Endothelial cell of umbilical vein (primary cell): ENCODE measurements at regions not wholly inside any gene's neighbourhood (a gene's known extent, or its start where the extent isn't known, plus 50 kb on each side); places are given as distances from the start of the nearest gene placed in this dataset.

Experiments used
- BruUV-seq: library from RNA; stranded (reverse); fragments of 400-500 nt; replicated peaks from 2 replicates; lab custom pipeline; 2021; lab: Mats Ljungman, UMichigan
- CTCF ChIA-PET: fragments of 300-600, 350-600 bp; sonication (Branson Sonifier 250); formaldehyde crosslinking; loops from one replicate; lab custom pipeline; 2021; ENCODE audit warnings: antibody characterized with exemption, inconsistent platforms; lab: Charles Lee
- POLR2A ChIA-PET: fragments of 300-600, 350-600 bp; sonication (Branson Sonifier 250); formaldehyde crosslinking; loops from one replicate; lab custom pipeline; 2021; ENCODE audit warnings: antibody characterized with exemption, inconsistent platforms; lab: Charles Lee
- DNase-seq: peaks from one replicate; pipeline ENCODE4 v3.0.0-alpha.2; 2011; ENCODE audit warnings: low read depth, low spot score
- FAIRE-seq: peaks from 2 replicates; lab custom pipeline; 2011; peaks lifted over from hg19 to GRCh38; lab: Jason Lieb, UNC
- H2AFZ ChIP-seq: 2 replicates; pipeline ENCODE4 v1.6.0; 2012; ENCODE audit warnings: low read depth, low read length, control low read depth, inconsistent platforms
- H3K27ac ChIP-seq: 2 replicates; pipeline ENCODE4 v1.5.1; 2011; ENCODE audit warnings: low read depth, mild to moderate bottlenecking, control low read depth, low read length, moderate library complexity; ENCODE audit not compliant: insufficient read depth
- H3K27me3 ChIP-seq, 2 experiments: 2 replicates each; pipeline versions ENCODE4 v1.6.0 to v1.6.1; 2011; ENCODE audit warnings: low read length in 2 of 2, mixed read lengths in 1 of 2; ENCODE audit not compliant: control insufficient read depth in 2 of 2, insufficient read depth in 2 of 2
- H3K36me3 ChIP-seq, 2 experiments: 2 replicates in 1 of 2; 3 replicates in 1 of 2; pipeline ENCODE4 v1.5.1; 2011; ENCODE audit warnings: low read length in 2 of 2, mild to moderate bottlenecking in 1 of 2, moderate library complexity in 1 of 2; ENCODE audit not compliant: control insufficient read depth in 2 of 2, insufficient read depth in 2 of 2; ENCODE audit errors: extremely low read depth in 1 of 2
- H3K4me1 ChIP-seq: 3 replicates; pipeline ENCODE4 v1.5.1; 2011; ENCODE audit warnings: mild to moderate bottlenecking, low read length; ENCODE audit not compliant: control insufficient read depth, insufficient read depth; ENCODE audit errors: extremely low read depth
- H3K4me2 ChIP-seq: 2 replicates; pipeline ENCODE4 v1.6.1; 2011; ENCODE audit warnings: low read length, control low read depth, mixed read lengths; ENCODE audit not compliant: insufficient read depth
- H3K4me3 ChIP-seq, 3 experiments: fragments of 200-600 bp in 1 of 3; sonication (generic), shearing (Covaris generic) in 1 of 3; replicated peaks in 1 of 3; 2 replicates each; pipeline ENCODE4 v1.5.1; 2011 to 2016; ENCODE audit warnings: control low read depth in 3 of 3, low read length in 3 of 3, mild to moderate bottlenecking in 2 of 3, inconsistent platforms in 1 of 3, low read depth in 1 of 3, moderate library complexity in 1 of 3; ENCODE audit not compliant: insufficient read depth in 1 of 3
- H3K79me2 ChIP-seq: 2 replicates; pipeline ENCODE4 v1.6.0; 2012; ENCODE audit warnings: low read length, inconsistent platforms; ENCODE audit not compliant: control insufficient read depth, insufficient read depth
- H3K9ac ChIP-seq: replicated peaks from 2 replicates; pipeline ENCODE3; 2011; ENCODE audit warnings: low read length, control low read depth; ENCODE audit not compliant: insufficient read depth; ENCODE audit errors: extremely low read depth
- H3K9me1 ChIP-seq: replicated peaks from 3 replicates; pipeline ENCODE4 v1.6.0; 2011; ENCODE audit warnings: mild to moderate bottlenecking, low read length; ENCODE audit not compliant: control insufficient read depth, insufficient read depth; ENCODE audit errors: extremely low read depth
- H3K9me3 ChIP-seq: replicated peaks from 2 replicates; pipeline ENCODE4 v1.5.1; 2012; ENCODE audit warnings: low read length, inconsistent platforms; ENCODE audit not compliant: control insufficient read depth, insufficient read depth
- H4K20me1 ChIP-seq: replicated peaks from 2 replicates; pipeline ENCODE3; 2011; ENCODE audit warnings: mild to moderate bottlenecking, low read length; ENCODE audit not compliant: control insufficient read depth, insufficient read depth; ENCODE audit errors: extremely low read depth
- EZH2 ChIP-seq: IDR thresholded peaks from 2 replicates; pipeline ENCODE4 v1.6.1; 2012; ENCODE audit warnings: borderline replicate concordance, low read depth, mild to moderate bottlenecking, moderate library complexity, low read length, inconsistent platforms; ENCODE audit not compliant: severe bottlenecking
- FOS ChIP-seq: IDR thresholded peaks from 2 replicates; pipeline ENCODE4 v1.6.1; 2011; ENCODE audit warnings: mild to moderate bottlenecking, low read length, moderate library complexity, borderline replicate concordance; ENCODE audit not compliant: insufficient read depth
- GATA2 ChIP-seq: IDR thresholded peaks from 2 replicates; pipeline ENCODE4 v1.7.0; 2011; ENCODE audit warnings: low read depth, mild to moderate bottlenecking, moderate library complexity, mixed read lengths, low read length; ENCODE audit not compliant: insufficient read length, insufficient read depth
- JUN ChIP-seq: IDR thresholded peaks from 2 replicates; pipeline ENCODE4 v1.6.1; 2011; ENCODE audit warnings: borderline replicate concordance, low read depth; ENCODE audit not compliant: insufficient read length, insufficient read depth
- MAX ChIP-seq: IDR thresholded peaks from 2 replicates; pipeline ENCODE4 v1.6.1; 2011; ENCODE audit not compliant: insufficient read depth, insufficient read length
- MYC ChIP-seq: IDR thresholded peaks from one replicate; pipeline ENCODE4 v1.6.1; 2011; ENCODE audit warnings: mild to moderate bottlenecking, low read depth, low read length
- POLR2A ChIP-seq: IDR thresholded peaks from 2 replicates; pipeline ENCODE4 v1.6.1; 2012; ENCODE audit warnings: low read depth, mild to moderate bottlenecking, control low read depth, low read length
- POLR2AphosphoS5 ChIP-seq: IDR thresholded peaks from 2 replicates; pipeline ENCODE4 v1.6.1; 2012; ENCODE audit warnings: low read depth, mild to moderate bottlenecking, control low read depth, low read length, moderate library complexity; ENCODE audit not compliant: insufficient read depth
- dilution Hi-C: fragments of 300-500 bp; cut with MboI; formaldehyde crosslinking; loops from one replicate; pipeline ENCODE4 v1.15.0; 2019; ENCODE audit warnings: low sequenced_read_pairs; ENCODE audit not compliant: extremely low pct_ligation_motif_present
- intact Hi-C: fragments of 100-400 bp; cut with micrococcal nuclease; formaldehyde crosslinking; loops from one replicate; pipeline ENCODE4 v1.10.0; 2022
- TF ChIP-seq, protein P1 (sequence below), 2 donors: IDR thresholded peaks; 1 replicate in 1 of 2; 2 replicates in 1 of 2; pipeline ENCODE4 v1.5.1; 2011; ENCODE audit warnings: low read length in 2 of 2, mild to moderate bottlenecking in 2 of 2, moderate library complexity in 2 of 2, control low read depth in 1 of 2, inconsistent platforms in 1 of 2, low read depth in 1 of 2; ENCODE audit not compliant: insufficient read depth in 1 of 2; ENCODE audit errors: extremely low read depth in 1 of 2

- Histone ChIP-seq H3K27ac (no peak overlapping the region), H3K9ac (no peak overlapping the region), H3K9me1 (no peaks in the 10 kb centered on the region), H4K20me1 (no peaks in the 10 kb centered on the region), H3K36me3 (no peaks in the 10 kb centered on the region), H3K4me1 (no peaks in the 10 kb centered on the region), H3K4me3 (no peak overlapping the region), H3K9me3 (peaks cover 2% of the 10 kb centered on the region), H2AFZ (no peak overlapping the region), H3K4me2 (no peak overlapping the region), H3K27me3 (no peaks in the 10 kb centered on the region), H3K79me2 (no peaks in the 10 kb centered on the region)
- DNase-seq, result no peak
- no TSS peak for BruUV-seq
- intact Hi-C loops, result no loop called here
- FAIRE-seq, result no peak
- ChIA-PET CTCF (no interaction called here), POLR2A (no interaction called here)
- dilution Hi-C loops, result no loop called here
- TF ChIP-seq, protein P1, sequence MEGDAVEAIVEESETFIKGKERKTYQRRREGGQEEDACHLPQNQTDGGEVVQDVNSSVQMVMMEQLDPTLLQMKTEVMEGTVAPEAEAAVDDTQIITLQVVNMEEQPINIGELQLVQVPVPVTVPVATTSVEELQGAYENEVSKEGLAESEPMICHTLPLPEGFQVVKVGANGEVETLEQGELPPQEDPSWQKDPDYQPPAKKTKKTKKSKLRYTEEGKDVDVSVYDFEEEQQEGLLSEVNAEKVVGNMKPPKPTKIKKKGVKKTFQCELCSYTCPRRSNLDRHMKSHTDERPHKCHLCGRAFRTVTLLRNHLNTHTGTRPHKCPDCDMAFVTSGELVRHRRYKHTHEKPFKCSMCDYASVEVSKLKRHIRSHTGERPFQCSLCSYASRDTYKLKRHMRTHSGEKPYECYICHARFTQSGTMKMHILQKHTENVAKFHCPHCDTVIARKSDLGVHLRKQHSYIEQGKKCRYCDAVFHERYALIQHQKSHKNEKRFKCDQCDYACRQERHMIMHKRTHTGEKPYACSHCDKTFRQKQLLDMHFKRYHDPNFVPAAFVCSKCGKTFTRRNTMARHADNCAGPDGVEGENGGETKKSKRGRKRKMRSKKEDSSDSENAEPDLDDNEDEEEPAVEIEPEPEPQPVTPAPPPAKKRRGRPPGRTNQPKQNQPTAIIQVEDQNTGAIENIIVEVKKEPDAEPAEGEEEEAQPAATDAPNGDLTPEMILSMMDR (IDR thresholded peaks at IDR 0.05; ENCODE audit: extremely low read depth in 1 of 2, insufficient read depth in 1 of 2, low read depth in 1 of 2, low read length in 2 of 2), result no peak
- TF ChIP-seq MAX (no peak), JUN (no peak), POLR2A (no peak), POLR2AphosphoS5 (no peak), FOS (no peak), GATA2 (no peak), EZH2 (no peak), MYC (no peak)
Measured at GRCh38 chr5:85838781-85839180, 779.0 kb upstream of the COX7C start.
